HL-60 (cell line): ENCODE measurements at regions not wholly inside any gene's neighbourhood (a gene's known extent, or its start where the extent isn't known, plus 50 kb on each side); places are given as distances from the start of the nearest gene placed in this dataset.

Experiments used
- DNase-seq, 2 experiments: peaks; one replicate each; pipeline ENCODE4 v3.0.0-alpha.2; 2010 to 2020; ENCODE audit warnings: low read depth in 1 of 2, low spot score in 1 of 2
- H3K27ac ChIP-seq: fragments of 250-450 bp; sonication (Bioruptor Pico); replicated peaks from 2 replicates; pipeline ENCODE4 v1.5.1; 2020; ENCODE audit warnings: mild to moderate bottlenecking, moderate library complexity
- H3K27me3 ChIP-seq: fragments of 250-450 bp; sonication (Bioruptor Pico); 2 replicates; pipeline ENCODE4 v1.5.1; 2021; ENCODE audit warnings: mild to moderate bottlenecking, moderate library complexity; ENCODE audit not compliant: insufficient read depth, poor library complexity, severe bottlenecking
- H3K4me3 ChIP-seq: replicated peaks from 2 replicates; pipeline ENCODE4 v1.5.1; 2011; ENCODE audit warnings: mild to moderate bottlenecking, control low read depth, low read length; ENCODE audit not compliant: insufficient read depth
- GABPA ChIP-seq: IDR thresholded peaks from 2 replicates; pipeline ENCODE4 v1.6.1; 2012; ENCODE audit warnings: low read depth
- POLR2AphosphoS5 ChIP-seq: IDR thresholded peaks from 2 replicates; pipeline ENCODE4 v1.6.1; 2012; ENCODE audit warnings: low read depth
- SPI1 ChIP-seq: IDR thresholded peaks from 2 replicates; pipeline ENCODE4 v1.6.1; 2012; ENCODE audit warnings: low read depth, mild to moderate bottlenecking, borderline replicate concordance
- TF ChIP-seq, protein P1 (sequence below): IDR thresholded peaks from one replicate; pipeline ENCODE4 v1.5.1; 2011; ENCODE audit warnings: low read length, control low read depth, inconsistent platforms; ENCODE audit not compliant: insufficient read depth
- TF ChIP-seq, protein P2 (sequence below): IDR thresholded peaks from 2 replicates; pipeline ENCODE4 v1.6.1; 2012; ENCODE audit warnings: low read depth; ENCODE audit not compliant: insufficient replicate concordance

DNA sequence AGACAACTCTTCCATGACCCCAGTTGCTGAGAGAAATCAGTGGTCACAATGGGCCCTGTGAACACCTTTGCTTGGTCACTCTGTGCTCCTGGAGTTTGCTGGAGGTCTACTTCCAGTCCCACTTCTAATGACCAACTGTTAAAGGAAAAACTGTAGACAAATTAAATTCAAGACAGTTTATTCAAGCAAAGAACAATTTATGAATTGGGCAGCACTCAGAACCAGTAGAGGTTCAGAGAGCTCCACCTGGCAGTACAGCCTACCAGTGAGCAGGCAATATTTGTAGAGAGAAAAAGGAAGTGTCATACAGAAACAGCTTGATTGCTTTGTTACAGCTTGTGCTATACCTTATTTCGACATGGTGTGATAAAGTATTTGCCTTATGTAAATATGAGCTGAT lies 116.5 kb downstream of the HS3ST3B1 start:
- Histone ChIP-seq H3K4me3 (no peak overlapping the region), H3K27ac (no peak overlapping the region), H3K27me3 (no peaks in the 10 kb centered on the region)
- TF ChIP-seq GABPA = no peak
- TF ChIP-seq, protein P1, sequence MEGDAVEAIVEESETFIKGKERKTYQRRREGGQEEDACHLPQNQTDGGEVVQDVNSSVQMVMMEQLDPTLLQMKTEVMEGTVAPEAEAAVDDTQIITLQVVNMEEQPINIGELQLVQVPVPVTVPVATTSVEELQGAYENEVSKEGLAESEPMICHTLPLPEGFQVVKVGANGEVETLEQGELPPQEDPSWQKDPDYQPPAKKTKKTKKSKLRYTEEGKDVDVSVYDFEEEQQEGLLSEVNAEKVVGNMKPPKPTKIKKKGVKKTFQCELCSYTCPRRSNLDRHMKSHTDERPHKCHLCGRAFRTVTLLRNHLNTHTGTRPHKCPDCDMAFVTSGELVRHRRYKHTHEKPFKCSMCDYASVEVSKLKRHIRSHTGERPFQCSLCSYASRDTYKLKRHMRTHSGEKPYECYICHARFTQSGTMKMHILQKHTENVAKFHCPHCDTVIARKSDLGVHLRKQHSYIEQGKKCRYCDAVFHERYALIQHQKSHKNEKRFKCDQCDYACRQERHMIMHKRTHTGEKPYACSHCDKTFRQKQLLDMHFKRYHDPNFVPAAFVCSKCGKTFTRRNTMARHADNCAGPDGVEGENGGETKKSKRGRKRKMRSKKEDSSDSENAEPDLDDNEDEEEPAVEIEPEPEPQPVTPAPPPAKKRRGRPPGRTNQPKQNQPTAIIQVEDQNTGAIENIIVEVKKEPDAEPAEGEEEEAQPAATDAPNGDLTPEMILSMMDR = no peak
- TF ChIP-seq, protein P2, sequence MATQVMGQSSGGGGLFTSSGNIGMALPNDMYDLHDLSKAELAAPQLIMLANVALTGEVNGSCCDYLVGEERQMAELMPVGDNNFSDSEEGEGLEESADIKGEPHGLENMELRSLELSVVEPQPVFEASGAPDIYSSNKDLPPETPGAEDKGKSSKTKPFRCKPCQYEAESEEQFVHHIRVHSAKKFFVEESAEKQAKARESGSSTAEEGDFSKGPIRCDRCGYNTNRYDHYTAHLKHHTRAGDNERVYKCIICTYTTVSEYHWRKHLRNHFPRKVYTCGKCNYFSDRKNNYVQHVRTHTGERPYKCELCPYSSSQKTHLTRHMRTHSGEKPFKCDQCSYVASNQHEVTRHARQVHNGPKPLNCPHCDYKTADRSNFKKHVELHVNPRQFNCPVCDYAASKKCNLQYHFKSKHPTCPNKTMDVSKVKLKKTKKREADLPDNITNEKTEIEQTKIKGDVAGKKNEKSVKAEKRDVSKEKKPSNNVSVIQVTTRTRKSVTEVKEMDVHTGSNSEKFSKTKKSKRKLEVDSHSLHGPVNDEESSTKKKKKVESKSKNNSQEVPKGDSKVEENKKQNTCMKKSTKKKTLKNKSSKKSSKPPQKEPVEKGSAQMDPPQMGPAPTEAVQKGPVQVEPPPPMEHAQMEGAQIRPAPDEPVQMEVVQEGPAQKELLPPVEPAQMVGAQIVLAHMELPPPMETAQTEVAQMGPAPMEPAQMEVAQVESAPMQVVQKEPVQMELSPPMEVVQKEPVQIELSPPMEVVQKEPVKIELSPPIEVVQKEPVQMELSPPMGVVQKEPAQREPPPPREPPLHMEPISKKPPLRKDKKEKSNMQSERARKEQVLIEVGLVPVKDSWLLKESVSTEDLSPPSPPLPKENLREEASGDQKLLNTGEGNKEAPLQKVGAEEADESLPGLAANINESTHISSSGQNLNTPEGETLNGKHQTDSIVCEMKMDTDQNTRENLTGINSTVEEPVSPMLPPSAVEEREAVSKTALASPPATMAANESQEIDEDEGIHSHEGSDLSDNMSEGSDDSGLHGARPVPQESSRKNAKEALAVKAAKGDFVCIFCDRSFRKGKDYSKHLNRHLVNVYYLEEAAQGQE = no peak
- TF ChIP-seq SPI1 = no peak
- no peak for TF ChIP-seq POLR2AphosphoS5
- peak in 1 of 2 experiments; percentile 7 for DNase-seq

DNA sequence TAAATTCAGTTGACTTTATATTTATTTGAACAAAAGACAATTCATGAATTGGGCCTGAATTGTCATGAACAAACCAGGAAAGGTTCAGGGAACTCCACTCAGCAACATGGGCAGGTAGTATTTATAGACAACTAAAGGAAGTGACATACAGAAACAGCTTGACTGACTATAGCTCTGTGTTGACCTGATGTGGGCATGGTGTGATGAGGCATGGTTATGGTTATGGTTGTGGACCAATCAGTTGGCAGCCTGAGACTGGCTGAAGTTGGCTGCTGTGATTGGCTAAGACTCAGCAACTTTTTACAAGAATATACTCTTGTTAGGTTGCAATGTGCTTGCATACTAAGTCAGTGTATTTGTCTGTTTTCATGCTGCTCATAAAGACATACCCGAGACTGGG lies 108.4 kb downstream of the HS3ST3B1 start:
- no peak for TF ChIP-seq GABPA
- DNase-seq = no peak
- H3K4me3 ChIP-seq = no peak overlapping the region
- H3K27ac ChIP-seq = no peak overlapping the region
- H3K27me3 ChIP-seq = no peaks in the 10 kb centered on the region

DNA sequence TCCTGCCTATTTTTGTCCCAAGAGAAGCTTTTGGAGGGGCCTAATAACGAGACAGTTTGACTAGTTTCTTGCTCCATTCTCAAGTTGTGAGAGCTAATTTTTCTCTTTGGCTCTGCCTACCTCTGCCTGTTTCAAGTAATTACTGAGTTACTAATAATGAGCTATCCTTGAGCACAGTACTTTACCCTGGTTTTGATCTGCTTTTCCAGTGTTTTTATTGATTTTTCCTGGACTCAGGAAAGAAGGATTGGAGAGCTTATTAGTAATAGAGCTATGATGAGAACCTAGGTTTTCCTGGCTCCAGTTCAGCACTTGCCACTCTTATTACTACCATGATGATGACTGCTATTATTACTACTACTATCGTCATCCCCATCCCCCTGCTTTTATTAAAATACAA lies 106.7 kb downstream of the HS3ST3B1 start:
- no peaks in the 10 kb centered on the region for H3K27me3 ChIP-seq
- no peak overlapping the region for H3K4me3 ChIP-seq
- DNase-seq = no peak
- no peak for TF ChIP-seq POLR2AphosphoS5
- TF ChIP-seq, protein P2 = no peak
- TF ChIP-seq, protein P1 = no peak
- no peak for TF ChIP-seq GABPA
- no peak for TF ChIP-seq SPI1
- H3K27ac ChIP-seq = no peak overlapping the region

DNA sequence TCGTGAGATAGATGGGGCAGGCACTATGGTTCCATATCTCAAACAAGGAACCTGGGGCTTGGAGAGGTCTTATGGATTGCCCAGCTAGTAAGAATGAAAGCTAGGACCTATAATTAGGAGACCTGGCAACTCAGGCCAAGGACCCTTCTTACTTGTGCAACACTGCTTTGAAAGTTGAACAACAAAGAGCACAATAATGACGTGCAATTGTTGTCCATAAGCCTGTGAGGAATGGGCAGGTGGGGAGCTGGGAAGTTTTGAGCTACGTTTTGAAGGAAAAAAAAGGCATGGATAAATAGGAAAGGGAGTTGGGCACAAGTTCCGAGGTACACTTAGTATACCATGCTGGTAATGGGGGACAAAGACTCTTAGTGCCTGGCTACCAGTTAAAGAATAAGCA lies 104.3 kb downstream of the HS3ST3B1 start:
- no peak for DNase-seq
- TF ChIP-seq GABPA (no peak), POLR2AphosphoS5 (no peak), SPI1 (no peak)
- TF ChIP-seq, protein P1 = no peak
- TF ChIP-seq, protein P2 = no peak
- Histone ChIP-seq H3K4me3 (no peak overlapping the region), H3K27me3 (no peaks in the 10 kb centered on the region), H3K27ac (no peak overlapping the region)
